Esophagus squamous epithelium (tissue), 5 donors: ENCODE measurements at regions not wholly inside any gene's neighbourhood (a gene's known extent, or its start where the extent isn't known, plus 50 kb on each side); places are given as distances from the start of the nearest gene placed in this dataset.

ENCODE experiments used
- DNase-seq: peaks from one replicate; lab custom pipeline; 2025; lab: John Stamatoyannopoulos, UW
- H3K27ac ChIP-seq, 4 donors: fragments of 200-600 bp; sonication (generic); one replicate each; pipeline ENCODE4 v1.5.1; 2016 to 2019; ENCODE audit warnings: mild to moderate bottlenecking in 1 of 4
- H3K27me3 ChIP-seq, 4 donors: fragments of 200-600 bp; sonication (generic); 1 replicate in 3 of 4; 2 replicates in 1 of 4; pipeline versions ENCODE4 v1.5.1 to v1.6.0; 2017 to 2021; ENCODE audit warnings: antibody characterized with exemption in 1 of 4
- H3K36me3 ChIP-seq, 3 donors: fragments of 200-600 bp; sonication (generic); one replicate each; pipeline ENCODE4 v1.5.1; 2016 to 2019
- H3K4me1 ChIP-seq, 3 donors: fragments of 200-600 bp; sonication (generic); one replicate each; pipeline ENCODE4 v1.5.1; 2017 to 2019
- H3K4me3 ChIP-seq, 4 donors: fragments of 200-600 bp; sonication (generic); 1 replicate in 3 of 4; 2 replicates in 1 of 4; pipeline ENCODE4 v1.5.1; 2016 to 2019; ENCODE audit warnings: mild to moderate bottlenecking in 2 of 4, moderate library complexity in 1 of 4
- H3K9me3 ChIP-seq, 3 donors: fragments of 200-600 bp; sonication (generic); one replicate each; pipeline ENCODE4 v1.5.1; 2016 to 2019
- CTCF ChIP-seq, 6 experiments: fragments of 450-650 bp in 4 of 6; fragments of 200-600 bp in 2 of 6; sonication (generic) in 2 of 6; IDR thresholded peaks; one replicate each; pipeline ENCODE4 v1.5.1; 2016 to 2019; ENCODE audit warnings: antibody characterized with exemption in 6 of 6, mild to moderate bottlenecking in 4 of 6, moderate library complexity in 4 of 6
- POLR2A ChIP-seq, 4 donors: fragments of 450-650 bp; IDR thresholded peaks; one replicate each; pipeline ENCODE4 v1.6.1; 2017; ENCODE audit warnings: antibody characterized with exemption in 4 of 4, mild to moderate bottlenecking in 4 of 4, moderate library complexity in 3 of 4
- WGBS, 2 donors: methylation state at CpG; one replicate each; pipeline ENCODE4 v1.1.5; 2018; 5-methylcytosine and 5-hydroxymethylcytosine counted together
- intact Hi-C: fragments of 100-400 bp; cut with DNase I; formaldehyde crosslinking; loops from one replicate; pipeline ENCODE4 v1.15.0; 2022
- donor health status: DM: yes; HTN: yes; CAD: no.

DNA sequence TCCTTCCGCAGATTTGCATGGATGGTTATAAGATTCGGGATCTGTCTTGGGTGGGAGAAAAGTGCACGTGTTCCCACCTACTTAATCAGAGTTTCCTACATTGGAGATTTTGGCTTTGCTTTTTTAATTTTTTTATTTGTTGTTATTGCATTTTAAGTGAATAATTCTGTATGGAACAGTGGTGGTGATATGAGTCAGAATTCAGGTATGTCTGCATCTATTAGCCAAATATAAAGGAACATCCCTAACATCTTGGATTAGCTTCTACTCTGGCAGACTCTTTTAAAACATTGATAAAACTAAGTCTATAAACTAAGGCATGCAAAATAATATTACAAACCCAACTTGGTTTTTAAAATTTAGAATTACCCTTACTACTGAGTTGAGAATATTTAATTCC, 659.8 kb upstream of the EPHA5 start:
- intact Hi-C loops = no loop called here
- Histone ChIP-seq H3K27ac (no peak overlapping the region), H3K4me1 (no peaks in the 10 kb centered on the region), H3K36me3 (no peaks in the 10 kb centered on the region), H3K4me3 (no peak overlapping the region), H3K9me3 (no peaks in the 10 kb centered on the region), H3K27me3 (no peaks in the 10 kb centered on the region)
- no peak for DNase-seq
- no peak for TF ChIP-seq POLR2A (IDR thresholded peaks at IDR 0.05)
- no peak for TF ChIP-seq CTCF (IDR thresholded peaks at IDR 0.05)
- WGBS, 2 donors = 83% methylated on average over 3 of the region's 3 CpGs

DNA sequence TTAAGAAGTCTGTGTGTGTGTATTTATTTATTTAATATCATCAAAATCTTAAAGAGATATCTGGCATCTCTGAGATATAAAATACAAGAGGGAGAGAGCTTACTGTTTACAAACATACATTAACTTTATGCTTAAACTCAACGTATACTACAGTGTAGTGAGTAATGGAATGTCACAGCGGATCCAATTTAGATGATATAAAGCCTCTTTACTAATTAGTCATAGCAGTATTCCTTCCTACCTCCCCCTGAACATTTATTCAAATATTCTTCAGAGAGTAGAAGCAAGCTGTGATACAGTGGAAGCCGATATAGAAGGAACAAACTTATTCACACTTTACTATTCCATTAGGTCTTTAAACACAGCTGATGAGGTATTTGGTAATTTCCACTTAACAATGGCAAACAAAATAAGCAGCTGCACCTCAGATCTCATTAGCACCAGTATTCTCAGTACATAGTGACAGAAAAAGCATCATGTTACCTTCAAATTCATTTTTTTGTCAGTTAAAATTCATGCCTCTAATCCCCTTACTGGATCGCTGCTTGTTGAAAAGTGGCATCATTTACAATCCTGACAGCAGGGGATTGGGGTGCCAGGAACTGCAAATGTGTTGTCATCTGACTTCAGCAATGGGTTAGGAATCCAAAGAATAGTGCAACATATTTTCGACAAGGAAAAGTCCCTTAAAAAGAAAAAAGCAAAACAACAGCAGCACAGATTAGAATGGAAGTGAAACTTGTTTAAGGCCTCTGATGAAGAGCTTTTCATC, 658.7 kb upstream of the EPHA5 start:
- TF ChIP-seq POLR2A (IDR thresholded peaks at IDR 0.05) = no peak
- TF ChIP-seq CTCF (IDR thresholded peaks at IDR 0.05) = no peak
- H3K9me3 ChIP-seq = no peaks in the 10 kb centered on the region
- H3K36me3 ChIP-seq = no peaks in the 10 kb centered on the region
- no peaks in the 10 kb centered on the region for H3K4me1 ChIP-seq
- intact Hi-C loops = no loop called here
- DNase-seq = no peak
- 41 to 48% methylated on average over 5 of the region's 5 CpGs for WGBS, 2 donors
- no peaks in the 10 kb centered on the region for H3K27me3 ChIP-seq
- H3K4me3 ChIP-seq = no peak overlapping the region
- no peak overlapping the region for H3K27ac ChIP-seq

GRCh38 chr4:66307641-66308438, 637.6 kb upstream of the EPHA5 start:
- DNase-seq = no peak
- Histone ChIP-seq H3K27ac (no peak overlapping the region), H3K27me3 (no peaks in the 10 kb centered on the region), H3K9me3 (peaks cover 0 to 3% (median 0%) of the 10 kb centered on the region in 3 donors), H3K4me3 (no peak overlapping the region), H3K4me1 (no peaks in the 10 kb centered on the region), H3K36me3 (no peaks in the 10 kb centered on the region)
- intact Hi-C loops = no loop called here
- 34 to 51% methylated on average over 2 to 3 of the region's 3 CpGs for WGBS, 2 donors
- TF ChIP-seq CTCF (IDR thresholded peaks at IDR 0.05) (no peak), POLR2A (IDR thresholded peaks at IDR 0.05) (no peak)

DNA sequence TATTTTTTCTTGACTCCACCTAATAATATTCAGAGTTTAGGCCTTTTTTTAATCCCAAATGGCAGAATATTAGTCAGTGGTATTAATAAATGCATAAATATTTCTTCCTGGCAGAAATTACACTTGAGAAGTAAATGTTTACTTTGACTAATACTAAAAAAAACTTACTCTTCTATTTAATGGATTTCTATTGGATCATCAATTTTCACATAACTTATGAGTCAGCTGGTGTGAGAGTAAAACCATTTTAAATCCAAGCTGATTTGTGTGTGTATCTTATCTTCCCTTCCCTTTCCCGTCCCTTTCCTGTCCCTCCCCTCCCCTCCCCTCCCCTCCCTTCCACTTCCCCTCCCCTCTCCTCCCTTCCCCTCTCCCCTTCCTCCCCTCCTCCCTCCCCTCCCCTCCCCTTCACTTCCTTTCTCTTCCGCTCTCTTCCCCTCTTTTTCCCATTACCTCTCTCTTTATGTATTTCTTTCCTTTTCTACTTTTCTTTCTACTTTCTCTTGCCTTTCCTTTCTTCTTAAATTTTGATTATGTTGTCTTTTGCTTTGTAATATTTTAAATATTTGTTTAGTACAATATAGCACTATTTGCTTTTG, 630.1 kb upstream of the EPHA5 start:
- intact Hi-C loops = no loop called here
- Histone ChIP-seq H3K36me3 (no peaks in the 10 kb centered on the region), H3K4me3 (no peak overlapping the region), H3K4me1 (no peaks in the 10 kb centered on the region), H3K27me3 (no peaks in the 10 kb centered on the region), H3K27ac (no peak overlapping the region), H3K9me3 (no peaks in the 10 kb centered on the region)
- WGBS, 2 donors = 39 to 44% methylated on average over 2 of the region's 2 CpGs
- no peak for DNase-seq
- TF ChIP-seq CTCF (IDR thresholded peaks at IDR 0.05) = no peak
- TF ChIP-seq POLR2A (IDR thresholded peaks at IDR 0.05) = no peak

- intact Hi-C loops = no loop called here
- H3K27me3 ChIP-seq = no peaks in the 10 kb centered on the region
- H3K4me1 ChIP-seq = no peaks in the 10 kb centered on the region
- DNase-seq = no peak
- no peak for TF ChIP-seq POLR2A (IDR thresholded peaks at IDR 0.05)
- TF ChIP-seq CTCF (IDR thresholded peaks at IDR 0.05) = no peak
- H3K27ac ChIP-seq = no peak overlapping the region
- H3K9me3 ChIP-seq = no peaks in the 10 kb centered on the region
- H3K36me3 ChIP-seq = no peaks in the 10 kb centered on the region
- 63 to 71% methylated on average over 1 of the region's 1 CpG for WGBS, 2 donors
- H3K4me3 ChIP-seq = no peak overlapping the region
Observed at GRCh38 chr4:66298569-66298968, 628.3 kb upstream of the EPHA5 start.
